ENCODE measurements at regions not wholly inside any gene's neighbourhood (a gene's known extent, or its start where the extent isn't known, plus 50 kb on each side); places are given as distances from the start of the nearest gene placed in this dataset.
"Not testable (repeated sequence)": the region's sequence is repeated elsewhere in the genome, so short reads cannot be mapped to it uniquely, and the experiment has no call there.

GRCh38 chr5:54793468-54794134 lies 191.8 kb downstream of the ESM1 start:
- no peaks in the 10 kb centered on the region for H3K27me3 ChIP-seq
- ATAC-seq (peak in 1 of 4 donors; percentile 48), DNase-seq (no peak)
- no peaks in the 10 kb centered on the region for H3K36me3 ChIP-seq
- 85 to 95% (median 87%) methylated on average over 4 of the region's 4 CpGs for WGBS, 4 donors
- H3K9me3 ChIP-seq, result no peaks in the 10 kb centered on the region
- no peak overlapping the region for H3K4me3 ChIP-seq
- intact Hi-C loops (cut with DNase I), result loop anchor here in 1 of 10 donors (1.0 kb wide), 1 partner anchor 41 kb away; no protein-coding TSS in a partner anchor
- TF ChIP-seq CTCF (IDR thresholded peaks at IDR 0.05) (no peak), POLR2A (IDR thresholded peaks at IDR 0.05) (no peak)
- H3K4me1 ChIP-seq, result peaks cover 0 to 19% (median 7%) of the 10 kb centered on the region in 12 donors
- no peak overlapping the region for H3K27ac ChIP-seq

- WGBS, 4 donors, result 25 to 57% (median 50%) methylated on average over 2 of the region's 2 CpGs
- intact Hi-C loops (cut with DNase I), result loop anchor here in 1 of 10 donors (1.0 kb wide), 1 partner anchor 41 kb away; no protein-coding TSS in a partner anchor
- peak in 3 of 4 donors; percentile 60 to 78 (median 77) for ATAC-seq
- no peak for DNase-seq
- H3K4me3 ChIP-seq, result no peak overlapping the region
- peaks cover 0 to 19% (median 7%) of the 10 kb centered on the region in 12 donors for H3K4me1 ChIP-seq
- no peak overlapping the region for H3K27ac ChIP-seq
- H3K36me3 ChIP-seq, result no peaks in the 10 kb centered on the region
- TF ChIP-seq POLR2A (IDR thresholded peaks at IDR 0.05) (no peak), CTCF (IDR thresholded peaks at IDR 0.05) (no peak)
- peaks cover 0 to 4% (median 0%) of the 10 kb centered on the region in 12 donors for H3K9me3 ChIP-seq
- H3K27me3 ChIP-seq, result no peaks in the 10 kb centered on the region
Measured at GRCh38 chr5:54792611-54793404, 192.6 kb downstream of the ESM1 start.

- H3K36me3 ChIP-seq, H3K27me3 ChIP-seq, ATAC-seq, H3K4me3 ChIP-seq, DNase-seq, H3K9me3 ChIP-seq, H3K27ac ChIP-seq: not testable (repeated sequence)
- intact Hi-C loops (cut with DNase I), result loop anchor here in 3 of 10 donors (5.0 to 10.0 kb wide), 3 partner anchors 44 to 57 kb away; no protein-coding TSS in a partner anchor
- H3K4me1 ChIP-seq, result peaks cover 0 to 25% (median 13%) of the 10 kb centered on the region in 12 donors
- 63 to 94% (median 92%) methylated on average over 3 of the region's 3 CpGs for WGBS, 4 donors
Measured at GRCh38 chr5:54787910-54788309, 197.5 kb downstream of the ESM1 start.

- intact Hi-C loops (cut with DNase I), result loop anchor here in 3 of 10 donors (5.0 to 10.0 kb wide), 3 partner anchors 46 to 59 kb away; no protein-coding TSS in a partner anchor
Measured at GRCh38 chr5:54785729-54786591, 199.4 kb downstream of the ESM1 start.

More at GRCh38 chr5:54785729-54786591, 199.4 kb downstream of the ESM1 start:
- Histone ChIP-seq H3K27me3 (no peaks in the 10 kb centered on the region), H3K36me3 (no peaks in the 10 kb centered on the region), H3K4me3 (no peak overlapping the region), H3K9me3 (peaks cover 0 to 10% (median 0%) of the 10 kb centered on the region in 12 donors), H3K4me1 (peaks cover 0 to 22% (median 13%) of the 10 kb centered on the region in 12 donors), H3K27ac (peak overlapping the region in 9 of 12 donors; percentile 6 to 71 (median 45))
- ATAC-seq, result peak; percentile 45 to 99 (median 97)
- DNase-seq, result peak; percentile 38 to 82 (median 74)
- no peak for TF ChIP-seq POLR2A (IDR thresholded peaks at IDR 0.05)
- peak in 4 of 12 donors; percentile 12 to 40 (median 18) for TF ChIP-seq CTCF (IDR thresholded peaks at IDR 0.05)
- WGBS, 4 donors, result 24 to 38% (median 26%) methylated on average over 8 to 9 of the region's 9 CpGs
